Fibroblast of skin of abdomen (primary cell): ENCODE measurements at regions not wholly inside any gene's neighbourhood (a gene's known extent, or its start where the extent isn't known, plus 50 kb on each side); places are given as distances from the start of the nearest gene placed in this dataset.

Source experiments
- DNase-seq: peaks from one replicate; pipeline ENCODE4 v3.0.0-alpha.2; 2013

- no peak for DNase-seq
Observed at GRCh38 chr5:123928401-123928800, 416.4 kb downstream of the CSNK1G3 start.

GRCh38 chr5:123921193-123921592 is 409.2 kb downstream of the CSNK1G3 start:
- no peak for DNase-seq

- DNase-seq, result peak; percentile 96
Observed at GRCh38 chr5:123916345-123917121, 404.6 kb downstream of the CSNK1G3 start.

GRCh38 chr5:123914333-123914732 is 402.4 kb downstream of the CSNK1G3 start:
- DNase-seq, result no peak

GRCh38 chr5:123907349-123907748 is 395.4 kb downstream of the CSNK1G3 start:
- no peak for DNase-seq

- DNase-seq, result no peak
Observed at GRCh38 chr5:123906698-123907295, 394.8 kb downstream of the CSNK1G3 start.

- no peak for DNase-seq
Observed at GRCh38 chr5:123885081-123885480, 373.1 kb downstream of the CSNK1G3 start.

GRCh38 chr5:123882965-123883345 is 371.0 kb downstream of the CSNK1G3 start:
- no peak for DNase-seq

GRCh38 chr5:123882319-123882964 is 370.5 kb downstream of the CSNK1G3 start:
- no peak for DNase-seq

- peak; percentile 73 for DNase-seq
Observed at GRCh38 chr5:123881759-123882244, 369.8 kb downstream of the CSNK1G3 start.

GRCh38 chr5:123880875-123881274 is 368.9 kb downstream of the CSNK1G3 start:
- no peak for DNase-seq

GRCh38 chr5:123879071-123879470 is 367.1 kb downstream of the CSNK1G3 start:
- no peak for DNase-seq

- DNase-seq, result no peak
Observed at GRCh38 chr5:123876276-123876790, 364.4 kb downstream of the CSNK1G3 start.

- no peak for DNase-seq
Observed at GRCh38 chr5:123875561-123876275, 363.7 kb downstream of the CSNK1G3 start.

GRCh38 chr5:123874600-123875201 is 362.7 kb downstream of the CSNK1G3 start:
- peak; percentile 44 for DNase-seq

GRCh38 chr5:123873846-123874245 is 361.9 kb downstream of the CSNK1G3 start:
- DNase-seq, result no peak

- no peak for DNase-seq
Observed at GRCh38 chr5:123871373-123871772, 359.4 kb downstream of the CSNK1G3 start.

- no peak for DNase-seq
Observed at GRCh38 chr5:123868881-123869280, 356.9 kb downstream of the CSNK1G3 start.

GRCh38 chr5:123868267-123868666 is 356.3 kb downstream of the CSNK1G3 start:
- no peak for DNase-seq

- peak; percentile 63 for DNase-seq
Observed at GRCh38 chr5:123865641-123866040, 353.7 kb downstream of the CSNK1G3 start.

GRCh38 chr5:123864578-123864977 is 352.6 kb downstream of the CSNK1G3 start:
- no peak for DNase-seq

- DNase-seq, result no peak
Observed at GRCh38 chr5:123858938-123859337, 347.0 kb downstream of the CSNK1G3 start.
